ENCODE measurements at regions not wholly inside any gene's neighbourhood (a gene's known extent, or its start where the extent isn't known, plus 50 kb on each side); places are given as distances from the start of the nearest gene placed in this dataset.
A peak's percentile ranks its signal among the peaks of the same experiment; 100 is the strongest.

- DNase-seq (no peak), FAIRE-seq (no peak)
- Histone ChIP-seq H3K27ac (ENCODE audit: low read depth in 1 of 3, low read length in 2 of 3) (no peak overlapping the region), H3K9me3 (ENCODE audit: control insufficient read depth in 2 of 2, insufficient read depth in 1 of 2, low read depth in 1 of 2, low read length in 1 of 2) (no peaks in the 10 kb centered on the region), H3K4me3 (ENCODE audit: low read depth in 1 of 3, low read length in 3 of 3) (no peak overlapping the region), H3K4me1 (ENCODE audit: control insufficient read depth in 3 of 3, insufficient read depth in 2 of 3, low read depth in 1 of 3, low read length in 2 of 3) (no peaks in the 10 kb centered on the region), H3K36me3 (ENCODE audit: control insufficient read depth in 3 of 3, insufficient read depth in 2 of 3, low read depth in 1 of 3, low read length in 3 of 3) (no peaks in the 10 kb centered on the region), H3K27me3 (ENCODE audit: control insufficient read depth in 3 of 3, insufficient read depth in 3 of 3, low read length in 3 of 3) (no peaks in the 10 kb centered on the region)
These were observed 217.8 kb upstream of the ARHGEF26 start for GRCh38 chr3:153903430-153903829.

- Histone ChIP-seq H3K27ac (ENCODE audit: low read depth in 1 of 3, low read length in 2 of 3) (no peak overlapping the region), H3K9me3 (ENCODE audit: control insufficient read depth in 2 of 2, insufficient read depth in 1 of 2, low read depth in 1 of 2, low read length in 1 of 2) (no peaks in the 10 kb centered on the region), H3K4me3 (ENCODE audit: low read depth in 1 of 3, low read length in 3 of 3) (no peak overlapping the region), H3K27me3 (ENCODE audit: control insufficient read depth in 3 of 3, insufficient read depth in 3 of 3, low read length in 3 of 3) (no peaks in the 10 kb centered on the region), H3K4me1 (ENCODE audit: control insufficient read depth in 3 of 3, insufficient read depth in 2 of 3, low read depth in 1 of 3, low read length in 2 of 3) (no peaks in the 10 kb centered on the region), H3K36me3 (ENCODE audit: control insufficient read depth in 3 of 3, insufficient read depth in 2 of 3, low read depth in 1 of 3, low read length in 3 of 3) (no peaks in the 10 kb centered on the region)
- FAIRE-seq (no peak), DNase-seq (no peak)
- 31 to 52% (median 33%) methylated on average over 2 of the region's 2 CpGs for WGBS, 3 donors
These were observed 214.8 kb upstream of the ARHGEF26 start for GRCh38 chr3:153906366-153906765.

GRCh38 chr3:153910387-153910786, 210.8 kb upstream of the ARHGEF26 start:
- Histone ChIP-seq H3K4me1 (ENCODE audit: control insufficient read depth in 3 of 3, insufficient read depth in 2 of 3, low read depth in 1 of 3, low read length in 2 of 3) (no peaks in the 10 kb centered on the region), H3K27ac (ENCODE audit: low read depth in 1 of 3, low read length in 2 of 3) (no peak overlapping the region), H3K9me3 (ENCODE audit: control insufficient read depth in 2 of 2, insufficient read depth in 1 of 2, low read depth in 1 of 2, low read length in 1 of 2) (no peaks in the 10 kb centered on the region), H3K4me3 (ENCODE audit: low read depth in 1 of 3, low read length in 3 of 3) (no peak overlapping the region), H3K27me3 (ENCODE audit: control insufficient read depth in 3 of 3, insufficient read depth in 3 of 3, low read length in 3 of 3) (no peaks in the 10 kb centered on the region), H3K36me3 (ENCODE audit: control insufficient read depth in 3 of 3, insufficient read depth in 2 of 3, low read depth in 1 of 3, low read length in 3 of 3) (no peaks in the 10 kb centered on the region)
- FAIRE-seq (no peak), DNase-seq (no peak)
- 44 to 79% (median 44%) methylated on average over 1 of the region's 1 CpG for WGBS, 3 donors

- no peaks in the 10 kb centered on the region for H3K9me3 ChIP-seq (ENCODE audit: control insufficient read depth in 2 of 2, insufficient read depth in 1 of 2, low read depth in 1 of 2, low read length in 1 of 2)
- no peak overlapping the region for H3K4me3 ChIP-seq (ENCODE audit: low read depth in 1 of 3, low read length in 3 of 3)
- no peak overlapping the region for H3K27ac ChIP-seq (ENCODE audit: low read depth in 1 of 3, low read length in 2 of 3)
- 90 to 100% (median 95%) methylated on average over 2 of the region's 2 CpGs for WGBS, 3 donors
- H3K4me1 ChIP-seq (ENCODE audit: control insufficient read depth in 3 of 3, insufficient read depth in 2 of 3, low read depth in 1 of 3, low read length in 2 of 3): no peaks in the 10 kb centered on the region
- FAIRE-seq: no peak
- H3K27me3 ChIP-seq (ENCODE audit: control insufficient read depth in 3 of 3, insufficient read depth in 3 of 3, low read length in 3 of 3): no peaks in the 10 kb centered on the region
- no peak for DNase-seq
- H3K36me3 ChIP-seq (ENCODE audit: control insufficient read depth in 3 of 3, insufficient read depth in 2 of 3, low read depth in 1 of 3, low read length in 3 of 3): no peaks in the 10 kb centered on the region
These were observed 210.1 kb upstream of the ARHGEF26 start for GRCh38 chr3:153911116-153911515.

GRCh38 chr3:153919773-153920172, 201.4 kb upstream of the ARHGEF26 start:
- H3K36me3 ChIP-seq (ENCODE audit: control insufficient read depth in 3 of 3, insufficient read depth in 2 of 3, low read depth in 1 of 3, low read length in 3 of 3): no peaks in the 10 kb centered on the region
- DNase-seq (no peak), FAIRE-seq (no peak)
- no peaks in the 10 kb centered on the region for H3K27me3 ChIP-seq (ENCODE audit: control insufficient read depth in 3 of 3, insufficient read depth in 3 of 3, low read length in 3 of 3)
- no peak overlapping the region for H3K27ac ChIP-seq (ENCODE audit: low read depth in 1 of 3, low read length in 2 of 3)
- H3K9me3 ChIP-seq (ENCODE audit: control insufficient read depth in 2 of 2, insufficient read depth in 1 of 2, low read depth in 1 of 2, low read length in 1 of 2): no peaks in the 10 kb centered on the region
- no peaks in the 10 kb centered on the region for H3K4me1 ChIP-seq (ENCODE audit: control insufficient read depth in 3 of 3, insufficient read depth in 2 of 3, low read depth in 1 of 3, low read length in 2 of 3)
- no peak overlapping the region for H3K4me3 ChIP-seq (ENCODE audit: low read depth in 1 of 3, low read length in 3 of 3)
- whole genome bisulfite sequencing, 3 donors: 79 to 92% (median 89%) methylated on average over 1 of the region's 1 CpG

- H3K4me1 ChIP-seq (ENCODE audit: control insufficient read depth in 3 of 3, insufficient read depth in 2 of 3, low read depth in 1 of 3, low read length in 2 of 3): no peaks in the 10 kb centered on the region
- DNase-seq: no peak
- H3K36me3 ChIP-seq (ENCODE audit: control insufficient read depth in 3 of 3, insufficient read depth in 2 of 3, low read depth in 1 of 3, low read length in 3 of 3): no peaks in the 10 kb centered on the region
- no peaks in the 10 kb centered on the region for H3K27me3 ChIP-seq (ENCODE audit: control insufficient read depth in 3 of 3, insufficient read depth in 3 of 3, low read length in 3 of 3)
- H3K27ac ChIP-seq (ENCODE audit: low read depth in 1 of 3, low read length in 2 of 3): no peak overlapping the region
- no peak for FAIRE-seq
- no peaks in the 10 kb centered on the region for H3K9me3 ChIP-seq (ENCODE audit: control insufficient read depth in 2 of 2, insufficient read depth in 1 of 2, low read depth in 1 of 2, low read length in 1 of 2)
- no peak overlapping the region for H3K4me3 ChIP-seq (ENCODE audit: low read depth in 1 of 3, low read length in 3 of 3)
These were observed 199.4 kb upstream of the ARHGEF26 start for GRCh38 chr3:153921826-153922225.

GRCh38 chr3:153925841-153926514, 195.2 kb upstream of the ARHGEF26 start:
- no peaks in the 10 kb centered on the region for H3K4me1 ChIP-seq (ENCODE audit: control insufficient read depth in 3 of 3, insufficient read depth in 2 of 3, low read depth in 1 of 3, low read length in 2 of 3)
- WGBS, 3 donors: 83 to 90% (median 88%) methylated on average over 2 of the region's 2 CpGs

GRCh38 chr3:153927107-153927506, 194.1 kb upstream of the ARHGEF26 start:
- H3K27me3 ChIP-seq (ENCODE audit: control insufficient read depth in 3 of 3, insufficient read depth in 3 of 3, low read length in 3 of 3): no peaks in the 10 kb centered on the region
- no peaks in the 10 kb centered on the region for H3K9me3 ChIP-seq (ENCODE audit: control insufficient read depth in 2 of 2, insufficient read depth in 1 of 2, low read depth in 1 of 2, low read length in 1 of 2)
- FAIRE-seq: no peak
- no peaks in the 10 kb centered on the region for H3K36me3 ChIP-seq (ENCODE audit: control insufficient read depth in 3 of 3, insufficient read depth in 2 of 3, low read depth in 1 of 3, low read length in 3 of 3)
- 50 to 72% (median 63%) methylated on average over 5 of the region's 5 CpGs for WGBS, 3 donors
- DNase-seq: peak in 1 of 2 donors; percentile 10
- H3K27ac ChIP-seq (ENCODE audit: low read depth in 1 of 3, low read length in 2 of 3): no peak overlapping the region
- no peak overlapping the region for H3K4me3 ChIP-seq (ENCODE audit: low read depth in 1 of 3, low read length in 3 of 3)
- no peaks in the 10 kb centered on the region for H3K4me1 ChIP-seq (ENCODE audit: control insufficient read depth in 3 of 3, insufficient read depth in 2 of 3, low read depth in 1 of 3, low read length in 2 of 3)

More at GRCh38 chr3:153925841-153926514, 195.2 kb upstream of the ARHGEF26 start:
- H3K27ac ChIP-seq (ENCODE audit: low read depth in 1 of 3, low read length in 2 of 3): no peak overlapping the region
- no peaks in the 10 kb centered on the region for H3K27me3 ChIP-seq (ENCODE audit: control insufficient read depth in 3 of 3, insufficient read depth in 3 of 3, low read length in 3 of 3)
- no peaks in the 10 kb centered on the region for H3K9me3 ChIP-seq (ENCODE audit: control insufficient read depth in 2 of 2, insufficient read depth in 1 of 2, low read depth in 1 of 2, low read length in 1 of 2)
- no peaks in the 10 kb centered on the region for H3K36me3 ChIP-seq (ENCODE audit: control insufficient read depth in 3 of 3, insufficient read depth in 2 of 3, low read depth in 1 of 3, low read length in 3 of 3)
- FAIRE-seq: no peak
- no peak overlapping the region for H3K4me3 ChIP-seq (ENCODE audit: low read depth in 1 of 3, low read length in 3 of 3)
- DNase-seq: no peak

GRCh38 chr3:153928851-153929250, 192.3 kb upstream of the ARHGEF26 start:
- H3K4me3 ChIP-seq (ENCODE audit: low read depth in 1 of 3, low read length in 3 of 3): no peak overlapping the region
- FAIRE-seq: no peak
- H3K9me3 ChIP-seq (ENCODE audit: control insufficient read depth in 2 of 2, insufficient read depth in 1 of 2, low read depth in 1 of 2, low read length in 1 of 2): no peaks in the 10 kb centered on the region

More at GRCh38 chr3:153928851-153929250, 192.3 kb upstream of the ARHGEF26 start:
- Histone ChIP-seq H3K4me1 (ENCODE audit: control insufficient read depth in 3 of 3, insufficient read depth in 2 of 3, low read depth in 1 of 3, low read length in 2 of 3) (no peaks in the 10 kb centered on the region), H3K36me3 (ENCODE audit: control insufficient read depth in 3 of 3, insufficient read depth in 2 of 3, low read depth in 1 of 3, low read length in 3 of 3) (no peaks in the 10 kb centered on the region), H3K27me3 (ENCODE audit: control insufficient read depth in 3 of 3, insufficient read depth in 3 of 3, low read length in 3 of 3) (no peaks in the 10 kb centered on the region), H3K27ac (ENCODE audit: low read depth in 1 of 3, low read length in 2 of 3) (no peak overlapping the region)
- no peak for DNase-seq
